ENCODE measurements at regions not wholly inside any gene's neighbourhood (a gene's known extent, or its start where the extent isn't known, plus 50 kb on each side); places are given as distances from the start of the nearest gene placed in this dataset.

DNA sequence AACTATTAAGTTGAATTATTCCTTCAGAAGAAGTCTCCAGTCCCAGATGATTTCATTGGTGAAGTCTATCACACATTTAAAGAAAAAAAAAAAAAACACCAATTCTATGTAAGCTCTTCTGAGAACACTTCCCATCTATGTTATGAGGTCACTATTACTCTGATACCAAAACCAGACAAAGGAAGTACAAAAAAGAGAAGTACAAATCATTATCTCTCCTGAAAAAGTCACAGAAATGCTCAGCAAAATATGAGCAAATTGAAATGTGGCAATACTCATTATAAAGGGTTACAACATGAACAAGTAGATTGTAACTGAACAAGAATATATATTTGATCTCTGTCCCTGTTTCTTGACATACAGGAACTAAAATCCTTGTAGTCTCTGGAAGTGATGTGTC is 280.4 kb downstream of the TLE1 start:
- in situ Hi-C loops (cut with HindIII; ENCODE audit: extremely low pct_ligation_motif_present, low pct_unique_long_range_greater_than_20kb) (no loop called here), intact Hi-C loops (cut with micrococcal nuclease; ENCODE audit: unreplicated experiment) (no loop called here)
- Histone ChIP-seq H4K20me1 (ENCODE audit: insufficient read depth, low read length) (no peaks in the 10 kb centered on the region), H3K4me2 (ENCODE audit: low read depth, low read length) (no peak overlapping the region), H3K9ac (ENCODE audit: insufficient read depth, low read depth, low read length) (no peak overlapping the region), H3K36me3 (replicated peaks in 1 of 2; ENCODE audit: control insufficient read depth in 1 of 2, insufficient read depth in 2 of 2, low read length in 2 of 2) (no peaks in the 10 kb centered on the region), H2AFZ (ENCODE audit: low read length) (no peak overlapping the region), H3K79me2 (ENCODE audit: insufficient read depth, low read length) (no peaks in the 10 kb centered on the region), H3K27me3 (ENCODE audit: control insufficient read depth in 1 of 2, insufficient read depth in 2 of 2, low read length in 2 of 2) (no peaks in the 10 kb centered on the region), H3K9me3 (ENCODE audit: low read length) (no peaks in the 10 kb centered on the region), H3K4me1 (ENCODE audit: insufficient read depth, low read length) (no peaks in the 10 kb centered on the region), H3K4me3 (replicated peaks in 1 of 3; ENCODE audit: insufficient read depth in 1 of 3, low read depth in 2 of 3, low read length in 3 of 3) (no peak overlapping the region), H3K27ac (ENCODE audit: extremely low read length, insufficient read depth, low read length) (no peak overlapping the region)
- FAIRE-seq (no peak), ATAC-seq (no peak), DNase-seq (ENCODE audit: low spot score) (no peak)
- no TSS peak for BruUV-seq (replicated peaks)
- CTCF ChIA-PET (ENCODE audit: low intra/inter-chr PET ratio, low total read pairs) = no interaction called here
- TF ChIP-seq ZBTB33 (CRISPR knock-in tag; IDR thresholded peaks at IDR 0.05) (no peak), ZNF784 (CRISPR knock-in tag; IDR thresholded peaks at IDR 0.05; ENCODE audit: borderline replicate concordance) (no peak), TEF (CRISPR knock-in tag; IDR thresholded peaks at IDR 0.05) (no peak), ZNF513 (CRISPR knock-in tag; conservative IDR thresholded peaks at IDR 0.05) (no peak)
- POLR2A ChIA-PET = no interaction called here
